ENCODE measurements at regions not wholly inside any gene's neighbourhood (a gene's known extent, or its start where the extent isn't known, plus 50 kb on each side); places are given as distances from the start of the nearest gene placed in this dataset.

DNA sequence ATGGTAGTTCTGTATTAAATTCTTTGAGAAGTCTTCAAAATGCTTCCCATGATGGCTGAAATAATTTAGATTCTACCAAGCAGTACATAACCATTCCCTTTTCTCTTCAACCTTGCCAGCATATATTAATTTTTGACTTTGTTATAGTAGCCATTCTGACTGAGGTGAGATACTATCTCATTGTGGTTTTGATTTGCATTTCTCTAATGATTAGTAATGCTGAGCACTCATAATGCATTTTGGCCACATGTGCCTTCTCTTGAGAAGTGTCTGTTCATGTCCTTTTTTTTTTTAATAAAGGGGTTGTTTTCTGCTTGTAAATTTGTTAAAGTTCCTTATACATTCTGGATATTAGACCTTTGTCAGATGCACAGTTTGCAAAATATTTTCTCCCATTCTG, 173.9 kb downstream of the CALCRL start:
- no peak for DNase-seq (ENCODE audit: low read depth)

DNA sequence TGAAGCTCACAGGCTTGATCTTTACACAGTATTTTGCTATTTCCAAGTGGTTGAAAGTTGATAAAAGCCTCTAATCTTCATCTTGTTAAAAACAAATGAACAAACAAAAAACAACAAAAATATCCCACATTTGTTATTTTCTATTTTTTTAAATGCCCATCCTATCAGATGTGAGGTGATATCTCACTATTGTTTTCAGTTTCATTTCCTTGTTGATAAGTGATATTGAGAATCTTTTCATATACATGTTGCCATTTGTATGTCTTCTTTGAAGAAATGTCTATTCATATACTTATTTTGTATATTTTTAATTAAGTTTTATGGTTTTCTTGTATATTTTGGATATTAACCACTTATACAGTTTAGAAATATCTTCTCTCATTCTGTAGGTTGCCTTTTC, 175.8 kb downstream of the CALCRL start:
- no peak for DNase-seq (ENCODE audit: low read depth)

DNA sequence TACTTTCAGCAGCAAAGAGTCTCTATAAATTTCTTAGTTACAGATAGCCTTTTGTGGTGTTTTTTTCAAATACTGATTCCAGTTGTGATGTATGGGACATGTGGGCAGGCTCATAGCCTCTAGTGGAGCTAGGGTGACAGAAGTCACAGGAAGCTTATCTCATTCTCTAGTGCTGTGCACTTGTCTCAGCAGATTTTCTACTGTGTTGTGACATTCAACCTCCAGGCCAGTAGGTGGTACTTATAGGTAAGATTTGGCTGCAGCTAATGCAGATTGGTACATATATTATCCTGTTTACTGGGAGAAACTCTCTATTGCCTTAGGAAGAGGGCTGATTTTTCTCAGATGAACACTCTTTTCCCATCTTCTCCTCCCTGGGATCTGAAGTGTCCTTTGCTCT, 176.2 kb downstream of the CALCRL start:
- DNase-seq (ENCODE audit: low read depth): no peak

DNA sequence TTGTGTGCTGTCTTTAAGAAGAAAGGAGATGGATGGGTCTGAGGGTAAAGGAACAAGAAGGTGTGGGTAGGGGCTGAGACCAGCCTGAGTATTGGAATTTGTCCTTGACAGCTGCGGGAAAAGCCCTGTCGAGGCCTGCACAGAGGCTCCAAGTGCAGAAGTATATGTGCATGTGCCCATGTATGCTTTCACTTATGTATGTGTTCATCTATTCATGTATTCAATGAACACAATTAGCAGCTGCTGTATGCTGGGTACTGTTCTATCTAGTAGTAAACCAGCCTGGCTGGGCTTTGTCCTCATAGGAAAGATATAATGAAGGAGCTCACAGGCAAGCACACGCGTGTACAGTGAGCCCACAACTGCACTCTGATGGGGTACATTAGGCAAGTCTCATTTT, 181.4 kb downstream of the CALCRL start:
- DNase-seq (ENCODE audit: low read depth): no peak

DNA sequence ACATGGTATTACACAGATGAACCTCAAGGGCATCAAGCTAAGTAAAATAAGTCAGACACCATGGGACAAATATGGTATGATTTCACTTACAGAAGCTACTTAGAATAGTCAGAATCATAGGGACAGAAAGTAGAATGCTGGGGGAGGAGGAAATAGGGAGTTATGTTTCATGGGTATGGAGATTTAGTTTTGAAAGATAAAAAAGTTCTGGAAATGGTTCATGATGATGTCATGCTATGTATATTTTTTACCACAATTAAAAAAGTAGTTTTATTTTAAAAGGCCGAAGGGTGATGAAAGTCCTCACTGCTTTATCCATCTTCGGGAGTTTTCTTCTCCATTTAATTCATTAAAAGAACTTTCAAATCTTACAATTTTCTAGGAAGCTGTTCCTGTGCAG, 181.9 kb downstream of the CALCRL start:
- no peak for DNase-seq (ENCODE audit: low read depth)

DNA sequence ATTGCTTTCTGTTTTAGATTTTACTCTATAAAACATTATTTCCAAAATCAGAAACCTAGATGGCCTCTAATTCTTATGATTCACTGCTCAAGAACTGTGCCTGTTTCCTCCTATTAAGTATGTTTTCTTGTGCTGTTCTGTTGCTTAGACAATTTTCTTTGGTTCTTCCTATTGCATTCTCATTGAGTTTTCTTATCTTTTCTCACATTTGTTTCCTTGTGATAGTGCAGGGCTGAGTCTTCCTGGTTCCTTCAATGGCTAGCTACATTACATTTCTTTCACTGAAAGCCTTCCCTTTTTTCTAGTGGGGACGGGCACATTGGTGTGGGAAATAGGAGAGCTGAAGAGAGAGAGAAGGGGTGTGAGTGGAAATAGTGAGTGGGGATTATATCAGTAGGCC, 183.4 kb downstream of the CALCRL start:
- DNase-seq (ENCODE audit: low read depth): no peak

DNA sequence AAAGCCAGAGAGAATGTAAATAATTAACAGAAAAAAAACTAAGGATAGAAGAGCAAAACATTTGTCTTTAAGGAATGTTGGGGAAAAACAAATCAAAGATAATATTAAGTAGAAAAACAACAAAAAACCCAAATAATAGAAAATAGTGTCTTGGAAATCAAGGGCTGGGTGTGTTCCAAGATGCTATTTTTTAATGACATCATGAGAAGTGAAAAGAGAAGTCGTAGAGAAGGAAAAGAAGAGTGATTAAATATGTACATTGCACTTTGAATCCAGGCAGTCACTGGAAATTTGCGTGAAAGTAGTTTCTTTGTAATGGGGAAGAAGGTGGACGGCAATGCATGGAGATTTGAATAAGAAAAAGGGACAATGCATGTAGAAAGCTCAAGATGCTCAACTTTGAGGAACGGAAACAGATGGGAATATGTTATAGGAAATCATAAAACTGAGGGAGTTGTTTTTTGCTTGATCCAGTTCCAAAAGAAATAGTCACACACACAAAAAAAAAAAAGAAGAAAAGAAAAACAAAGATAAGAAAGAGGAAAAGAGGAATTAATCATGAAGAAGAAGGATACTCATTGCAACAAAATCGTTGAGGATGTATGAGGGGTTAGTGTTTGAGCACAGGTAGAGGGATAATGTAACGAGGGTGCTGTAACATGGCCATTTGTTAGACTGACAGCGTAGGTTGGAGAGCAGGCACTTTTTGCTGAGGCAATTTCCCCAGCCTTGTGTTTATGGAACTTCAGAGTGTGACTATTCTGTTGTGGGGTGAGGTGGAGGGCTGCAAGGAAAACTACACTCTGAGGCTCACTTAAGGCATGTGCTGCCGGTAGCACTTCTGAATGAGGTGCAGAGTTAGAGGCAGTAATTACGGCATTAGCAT, 184.1 kb downstream of the CALCRL start:
- no peak for DNase-seq (ENCODE audit: low read depth)

DNA sequence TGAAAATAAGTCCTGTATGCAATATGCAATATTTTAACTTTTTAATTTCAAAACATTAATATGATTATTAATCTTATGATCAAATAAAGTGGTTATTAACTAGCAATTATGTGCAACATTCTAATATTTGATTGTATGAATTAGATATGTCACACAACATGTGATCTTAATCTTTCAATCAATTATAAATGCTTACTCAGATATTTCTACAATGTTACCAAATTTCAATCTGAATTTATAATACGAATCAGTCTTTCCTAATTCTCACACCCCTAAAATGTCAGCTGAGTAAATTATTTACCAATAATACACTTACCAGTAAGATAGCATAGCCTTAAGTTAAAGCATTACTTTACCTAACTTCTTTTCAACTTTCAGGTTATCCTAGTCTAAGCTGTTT, 186.3 kb downstream of the CALCRL start:
- DNase-seq (ENCODE audit: low read depth): no peak

DNA sequence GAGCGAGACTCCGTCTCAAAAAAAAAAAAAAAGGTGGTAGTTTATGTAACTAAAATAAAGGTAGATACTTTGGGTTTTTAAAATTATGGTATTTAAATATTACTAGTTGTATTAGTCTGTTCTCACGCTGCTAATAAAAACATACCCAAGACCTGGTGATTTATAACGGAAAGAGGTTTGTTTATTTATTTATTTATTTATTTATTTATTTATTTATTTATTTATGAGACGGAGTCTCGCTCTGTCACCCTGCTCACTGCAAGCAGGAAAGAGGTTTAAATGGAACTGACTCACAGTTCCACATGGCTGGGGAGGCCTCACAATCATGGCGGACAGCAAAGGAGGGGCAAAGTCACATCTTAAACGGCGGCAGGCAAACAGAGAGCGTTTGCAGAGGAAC, 196.0 kb downstream of the CALCRL start:
- no peak for DNase-seq (ENCODE audit: low read depth)

DNA sequence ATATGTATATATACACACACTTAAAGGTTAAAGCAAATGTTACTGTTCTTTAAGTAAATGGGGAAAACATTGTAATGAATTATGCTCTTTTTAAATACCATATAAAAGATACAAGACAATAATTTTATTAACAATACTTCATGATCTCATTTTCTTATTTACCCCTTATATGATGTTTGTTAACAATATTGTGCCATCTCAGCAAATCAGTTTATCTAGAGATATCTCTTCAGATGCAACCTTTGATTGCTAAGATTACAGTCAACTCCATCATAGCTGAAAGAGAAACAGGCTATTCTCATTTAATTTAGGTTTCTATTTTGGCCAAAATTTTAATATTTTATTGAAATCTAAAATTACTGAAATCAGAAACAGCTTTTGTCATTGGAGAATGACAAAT, 197.9 kb downstream of the CALCRL start:
- no peak for DNase-seq (ENCODE audit: low read depth)

DNA sequence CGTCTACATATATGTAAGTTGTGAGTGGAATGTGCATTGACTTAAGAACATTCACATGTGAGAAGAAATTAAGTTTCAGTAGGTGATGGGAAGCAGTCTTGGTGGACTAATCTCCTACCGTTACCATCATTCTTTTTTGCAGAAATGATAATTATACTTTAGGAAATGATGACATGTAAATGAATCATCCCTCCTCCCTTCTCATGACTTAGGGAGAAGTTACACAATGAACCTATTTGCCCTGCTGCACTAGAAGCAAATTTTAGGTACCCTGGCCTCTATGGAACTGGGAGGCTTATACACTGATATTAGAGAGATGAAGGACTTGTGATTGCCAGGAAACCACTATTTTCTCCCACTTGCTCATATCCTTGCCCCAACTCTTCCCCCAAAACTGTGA, 214.2 kb downstream of the CALCRL start:
- DNase-seq (ENCODE audit: low read depth): peak; percentile 38

DNA sequence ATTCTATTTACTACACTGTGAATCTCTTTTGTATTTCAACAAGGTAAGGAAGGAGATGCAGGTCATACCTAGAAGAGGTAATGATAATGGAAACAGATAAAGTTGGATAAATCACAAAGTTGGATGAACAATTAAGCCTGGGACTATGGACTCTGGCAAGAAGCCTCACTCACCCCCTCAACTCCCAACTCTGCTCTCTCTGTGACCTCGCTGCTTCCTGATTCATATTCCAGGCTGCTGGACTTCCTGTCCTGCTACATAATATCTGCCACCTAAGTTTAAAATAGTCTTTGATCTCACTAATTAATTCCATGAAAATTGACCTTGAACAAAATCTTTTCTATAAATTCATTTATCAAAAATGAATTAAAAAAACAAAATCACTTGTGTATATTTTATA, 215.3 kb downstream of the CALCRL start:
- no peak for DNase-seq (ENCODE audit: low read depth)

DNA sequence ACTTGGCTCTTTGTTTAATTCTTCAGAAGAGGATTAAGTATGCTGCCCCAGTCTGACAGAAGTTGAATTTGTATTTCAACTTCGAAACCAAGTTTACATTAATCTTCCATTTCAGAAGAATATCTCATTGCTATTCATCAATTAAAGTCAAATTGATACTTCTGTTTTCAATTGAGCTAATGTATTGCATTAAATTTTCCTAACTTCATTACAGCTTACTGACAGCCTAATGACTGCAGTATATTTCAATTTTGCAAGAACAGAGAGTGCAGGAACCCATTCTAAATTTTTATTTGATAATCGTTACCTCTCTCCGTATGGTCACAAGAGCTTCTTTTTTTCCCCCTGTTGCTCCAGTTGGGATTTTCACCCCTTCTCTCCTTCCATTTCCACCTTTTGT, 218.0 kb downstream of the CALCRL start:
- DNase-seq (ENCODE audit: low read depth): no peak

DNA sequence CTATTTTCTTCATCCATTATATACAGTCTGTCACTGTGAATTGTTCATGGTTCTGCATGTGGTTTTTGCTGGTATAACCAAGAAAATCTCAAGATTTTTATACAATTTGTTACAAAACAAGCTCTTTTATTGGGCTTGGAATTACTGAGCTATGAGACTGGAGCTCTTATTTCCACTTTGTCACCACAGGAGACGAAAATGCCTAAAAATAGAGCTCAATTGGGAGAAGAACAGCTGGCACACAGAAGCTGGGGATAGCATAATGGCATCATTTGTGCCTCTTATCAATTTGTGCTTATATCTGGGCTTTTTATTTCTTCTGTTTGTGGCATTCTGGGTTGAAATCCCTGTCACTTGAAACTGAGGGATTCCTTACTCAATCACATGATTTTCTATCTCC, 219.1 kb downstream of the CALCRL start:
- DNase-seq (ENCODE audit: low read depth): no peak

DNA sequence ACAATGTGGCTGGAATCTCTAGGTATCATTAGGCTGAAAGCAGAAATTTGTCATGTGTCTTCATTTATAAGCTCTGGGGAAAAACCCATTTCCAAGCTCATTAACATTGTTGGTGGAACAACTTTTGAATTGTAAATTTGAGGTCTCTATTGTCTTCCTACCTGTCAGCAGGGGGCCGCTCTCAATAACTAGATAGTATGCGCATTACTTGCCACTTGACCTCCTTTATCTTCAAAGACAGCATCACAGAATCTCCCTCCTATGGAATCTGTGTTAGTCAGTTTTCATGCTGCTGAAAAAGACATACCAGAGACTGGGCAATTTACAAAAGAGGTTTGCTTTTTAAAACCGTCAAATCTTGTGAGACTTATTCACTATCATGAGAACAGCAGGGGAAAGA, 223.1 kb downstream of the CALCRL start:
- DNase-seq (ENCODE audit: low read depth): no peak

DNA sequence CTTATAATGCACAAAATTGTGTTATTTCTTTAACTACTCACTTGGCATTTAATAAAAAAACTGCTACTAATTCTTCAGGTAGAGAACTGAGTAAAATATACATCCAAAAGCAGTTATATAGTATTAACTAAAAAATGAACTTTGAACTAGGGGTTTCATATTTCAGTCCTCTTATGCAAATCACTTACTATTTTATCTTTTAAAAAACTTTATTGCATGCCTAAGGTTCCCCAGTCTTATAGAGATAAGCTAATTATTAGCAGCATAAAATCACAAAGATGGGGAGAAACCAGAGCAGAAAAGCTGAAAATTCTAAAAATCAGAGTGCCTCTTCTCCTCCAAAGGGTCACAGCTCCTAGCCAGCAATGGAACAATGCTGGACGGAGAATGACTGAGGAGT, 228.0 kb downstream of the CALCRL start:
- DNase-seq (ENCODE audit: low read depth): no peak

DNA sequence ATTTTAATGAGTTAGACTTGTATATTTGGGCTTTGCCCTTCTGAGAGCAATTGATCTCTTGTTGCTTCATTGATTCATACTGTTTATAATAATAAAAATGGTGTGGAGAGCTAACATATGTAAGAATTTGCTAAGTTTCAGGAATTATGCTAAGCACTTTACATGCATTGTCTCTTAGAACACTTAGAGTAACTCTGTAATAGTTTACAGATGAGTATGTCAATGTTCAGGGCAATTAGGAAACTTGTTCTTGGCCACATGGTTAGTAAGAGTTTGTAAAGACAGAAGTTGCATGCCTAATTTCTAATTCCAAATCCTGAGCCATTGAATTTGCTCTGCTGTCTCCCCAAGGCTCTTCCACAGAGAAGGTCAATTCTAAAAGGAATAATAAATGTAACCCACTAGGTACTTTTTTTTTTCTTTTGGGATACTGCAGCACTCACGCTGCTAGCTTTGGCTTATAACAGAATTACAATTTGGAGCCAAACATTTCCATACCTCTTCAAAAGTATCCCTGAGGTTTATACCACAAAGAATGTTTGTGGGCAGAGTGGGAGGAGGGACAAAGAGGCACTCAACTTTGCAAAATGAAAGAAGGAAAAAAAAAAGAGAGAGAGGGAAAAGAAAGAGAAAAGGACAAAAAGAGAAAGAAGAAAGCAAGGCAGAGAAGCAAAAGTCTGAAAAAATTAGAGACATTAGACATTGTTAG, 232.4 kb downstream of the CALCRL start:
- no peak for DNase-seq (ENCODE audit: low read depth)

DNA sequence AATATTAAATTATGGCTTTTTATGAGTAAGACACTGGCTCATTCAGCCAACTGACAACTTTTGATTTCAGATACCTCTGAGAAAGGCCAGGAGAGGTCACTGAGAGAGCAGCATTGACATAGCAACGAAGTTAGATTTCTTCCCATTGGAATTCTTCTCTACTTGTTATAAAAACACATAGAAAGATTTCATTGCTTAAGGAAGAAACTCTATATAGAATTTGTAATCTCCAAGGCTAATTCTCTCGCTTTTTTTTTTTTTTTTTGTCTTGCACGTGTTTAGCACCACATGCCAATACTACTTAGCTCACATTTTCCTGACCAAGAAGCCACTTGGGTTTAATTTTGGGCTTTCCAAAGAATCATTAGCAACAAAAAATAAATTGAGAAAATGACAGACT, 233.7 kb downstream of the CALCRL start:
- DNase-seq (ENCODE audit: low read depth): no peak

DNA sequence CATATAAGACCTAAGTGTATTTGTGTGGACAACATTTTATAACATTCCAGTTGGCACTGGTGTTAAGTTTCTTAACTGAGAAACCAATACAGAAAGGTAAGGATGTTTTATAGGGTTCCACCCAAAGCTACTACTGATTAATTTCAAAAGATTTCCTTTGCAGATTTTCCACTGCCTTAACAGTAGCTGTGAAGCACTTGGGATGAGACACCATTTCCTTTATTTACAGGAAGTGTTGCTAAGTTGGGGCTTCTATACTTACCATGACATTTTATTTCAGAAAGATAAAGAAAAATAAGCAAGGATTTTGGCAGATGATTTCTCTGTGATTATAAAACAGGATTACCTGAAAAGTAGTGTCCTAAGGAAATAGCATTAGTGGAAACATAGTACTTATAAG, 234.3 kb downstream of the CALCRL start:
- no peak for DNase-seq (ENCODE audit: low read depth)

DNA sequence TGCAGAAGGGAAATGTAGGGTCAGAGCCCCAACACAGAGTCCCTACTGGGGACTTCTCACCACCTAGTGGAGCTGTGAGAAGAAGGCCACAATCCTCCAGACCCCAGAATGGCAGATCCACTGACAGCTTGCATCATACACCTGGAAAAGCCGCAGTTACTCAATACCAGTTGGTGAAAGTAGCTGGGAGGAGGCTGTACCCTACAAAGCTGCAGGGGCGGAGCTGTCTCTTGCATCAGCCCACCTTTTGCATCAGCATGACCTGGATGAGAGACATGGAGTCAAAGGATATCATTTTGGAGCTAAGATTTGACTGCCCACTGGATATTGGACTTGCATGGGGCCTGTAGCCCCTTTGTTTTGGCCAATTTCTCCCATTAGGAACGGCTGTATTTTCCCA, 237.3 kb downstream of the CALCRL start:
- DNase-seq (ENCODE audit: low read depth): no peak

DNA sequence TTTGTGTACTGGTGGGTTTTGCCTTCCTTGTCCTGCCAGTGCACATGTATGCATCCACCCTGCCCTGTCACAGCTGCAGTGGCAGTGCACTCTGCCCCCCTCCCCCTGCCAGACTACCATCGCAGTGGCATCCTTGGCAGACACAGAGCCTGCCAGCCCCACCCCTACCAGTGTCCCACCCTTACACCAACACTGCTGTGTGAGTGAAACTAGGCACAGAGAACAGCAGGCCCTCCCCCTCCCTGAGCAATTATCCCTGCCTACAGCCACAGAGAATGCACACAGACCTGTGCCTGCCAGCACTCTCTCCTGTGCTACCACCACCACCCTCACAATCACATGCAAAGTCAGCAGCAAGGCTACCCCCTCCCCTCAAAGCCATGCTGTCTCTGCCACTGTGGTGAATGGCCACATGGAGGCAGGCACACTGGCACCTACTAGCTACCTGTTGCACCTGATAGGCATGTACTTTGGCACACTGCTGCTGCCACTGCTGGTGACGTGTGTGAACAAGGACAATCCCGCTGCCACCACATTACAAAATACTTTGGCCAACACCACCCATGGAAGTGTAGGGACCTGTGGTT, 239.8 kb downstream of the CALCRL start:
- DNase-seq (ENCODE audit: low read depth): no peak

DNA sequence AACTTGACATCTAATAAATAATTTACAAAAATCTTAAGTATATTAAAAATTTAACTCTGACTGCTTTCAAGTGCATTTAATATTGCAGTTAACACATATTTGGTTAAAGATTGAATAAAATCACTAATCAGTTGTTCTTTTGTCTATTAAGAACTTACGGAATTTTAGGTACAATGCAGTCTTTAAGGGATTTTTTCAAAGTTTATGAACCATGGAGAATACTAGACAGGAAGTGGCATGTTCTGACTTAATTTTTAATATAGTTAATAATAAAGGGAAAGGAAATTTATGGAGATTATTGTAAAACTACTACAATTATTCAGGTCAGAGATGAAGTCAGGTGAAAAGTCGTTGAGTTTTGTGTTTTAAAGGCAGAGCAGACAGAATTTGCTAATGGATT, 240.9 kb downstream of the CALCRL start:
- DNase-seq (ENCODE audit: low read depth): no peak

DNA sequence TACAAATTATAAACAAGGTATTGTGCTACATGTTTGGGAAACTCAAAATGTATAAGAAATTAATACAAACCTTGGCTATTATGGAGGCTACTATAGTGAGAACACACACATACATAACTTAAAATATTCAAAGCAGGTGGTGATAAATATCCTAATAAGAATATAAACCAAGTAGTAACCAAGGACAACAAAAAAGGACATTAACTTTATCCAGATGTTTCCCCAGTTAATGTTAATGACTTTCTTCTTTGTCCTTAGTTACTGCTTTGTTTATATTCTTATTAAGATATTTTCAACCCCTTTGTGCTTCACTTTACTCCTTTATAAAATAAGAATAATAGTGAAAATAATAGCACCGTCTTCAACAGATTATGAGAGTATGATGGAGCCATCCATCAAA, 241.6 kb downstream of the CALCRL start:
- DNase-seq (ENCODE audit: low read depth): no peak
